ENCODE measurements at regions not wholly inside any gene's neighbourhood (a gene's known extent, or its start where the extent isn't known, plus 50 kb on each side); places are given as distances from the start of the nearest gene placed in this dataset.

- TF ChIP-seq JUN (IDR thresholded peaks at IDR 0.05) = peak; percentile 65 to 74; a peak in 4 of 5 replicates
- no peak for TF ChIP-seq MAFK (IDR thresholded peaks at IDR 0.05; ENCODE audit: partially characterized antibody)
- no peak for TF ChIP-seq POLR2A (IDR thresholded peaks at IDR 0.05; ENCODE audit: low read length)
- no peak for TF ChIP-seq CTCF (IDR thresholded peaks at IDR 0.05)
- TF ChIP-seq EP300 (IDR thresholded peaks at IDR 0.05) = peak; percentile 29 to 60; a peak in 1 of 5 replicates
- no peak for TF ChIP-seq CBX2 (IDR thresholded peaks at IDR 0.05; ENCODE audit: borderline replicate concordance, low read depth)
- peak; percentile 65; the same call in 1 of the 2 replicates for TF ChIP-seq JUNB (IDR thresholded peaks at IDR 0.05)
Measured at GRCh38 chrX:13101441-13102139, 57.2 kb upstream of the FAM9C start.
